ENCODE measurements at regions not wholly inside any gene's neighbourhood (a gene's known extent, or its start where the extent isn't known, plus 50 kb on each side); places are given as distances from the start of the nearest gene placed in this dataset.

DNA sequence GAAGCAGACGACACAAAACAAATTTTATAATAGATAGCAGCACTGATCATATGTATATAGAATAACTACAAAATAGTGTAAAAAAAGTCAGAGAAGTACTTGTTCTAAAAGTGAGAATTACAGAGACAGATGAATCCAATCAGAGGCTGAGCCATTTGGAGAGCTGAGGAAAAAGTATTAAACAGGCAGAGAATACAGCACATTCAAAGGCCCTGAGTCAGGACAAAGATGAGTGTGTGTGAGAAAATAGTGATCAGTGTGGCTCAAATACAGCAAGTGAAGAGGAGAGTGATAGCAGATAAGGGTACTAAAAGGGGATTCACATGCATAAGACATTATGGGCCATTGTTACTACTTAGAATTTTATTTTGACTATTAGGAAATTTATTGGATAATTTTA lies 430.6 kb upstream of the BRINP3 start:
- H3K4me2 ChIP-seq (ENCODE audit: insufficient read depth, insufficient read length, low read length): no peak overlapping the region
- no peak overlapping the region for H3K9ac ChIP-seq (ENCODE audit: extremely low read depth, insufficient read length, low read length)
- no peak overlapping the region for H2BK15ac ChIP-seq (ENCODE audit: low read depth, low read length)
- H2AK5ac ChIP-seq (ENCODE audit: insufficient read length, low read length): no peak overlapping the region
- H3K4me1 ChIP-seq (ENCODE audit: insufficient read depth, low read length): no peaks in the 10 kb centered on the region
- H3K18ac ChIP-seq (ENCODE audit: insufficient read length, low read depth, low read length): no peak overlapping the region
- H3K27me3 ChIP-seq (ENCODE audit: insufficient read depth, low read length): no peaks in the 10 kb centered on the region
- no peak overlapping the region for H2BK20ac ChIP-seq (ENCODE audit: low read depth, low read length, poor library complexity, severe bottlenecking)
- H3K79me2 ChIP-seq (ENCODE audit: insufficient read depth, low read length): no peaks in the 10 kb centered on the region
- H3K9me3 ChIP-seq (ENCODE audit: control insufficient read depth, low read depth, low read length): no peaks in the 10 kb centered on the region
- H2AFZ ChIP-seq (ENCODE audit: low read length): no peak overlapping the region
- WGBS (ENCODE audit: extremely low coverage, insufficient read length, low lambda C conversion rate): no CpG with 5 or more reads among the region's 1 CpG
- TF ChIP-seq, protein P1, sequence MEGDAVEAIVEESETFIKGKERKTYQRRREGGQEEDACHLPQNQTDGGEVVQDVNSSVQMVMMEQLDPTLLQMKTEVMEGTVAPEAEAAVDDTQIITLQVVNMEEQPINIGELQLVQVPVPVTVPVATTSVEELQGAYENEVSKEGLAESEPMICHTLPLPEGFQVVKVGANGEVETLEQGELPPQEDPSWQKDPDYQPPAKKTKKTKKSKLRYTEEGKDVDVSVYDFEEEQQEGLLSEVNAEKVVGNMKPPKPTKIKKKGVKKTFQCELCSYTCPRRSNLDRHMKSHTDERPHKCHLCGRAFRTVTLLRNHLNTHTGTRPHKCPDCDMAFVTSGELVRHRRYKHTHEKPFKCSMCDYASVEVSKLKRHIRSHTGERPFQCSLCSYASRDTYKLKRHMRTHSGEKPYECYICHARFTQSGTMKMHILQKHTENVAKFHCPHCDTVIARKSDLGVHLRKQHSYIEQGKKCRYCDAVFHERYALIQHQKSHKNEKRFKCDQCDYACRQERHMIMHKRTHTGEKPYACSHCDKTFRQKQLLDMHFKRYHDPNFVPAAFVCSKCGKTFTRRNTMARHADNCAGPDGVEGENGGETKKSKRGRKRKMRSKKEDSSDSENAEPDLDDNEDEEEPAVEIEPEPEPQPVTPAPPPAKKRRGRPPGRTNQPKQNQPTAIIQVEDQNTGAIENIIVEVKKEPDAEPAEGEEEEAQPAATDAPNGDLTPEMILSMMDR (conservative IDR thresholded peaks at IDR 0.05): no peak
- no peaks in the 10 kb centered on the region for H3K79me1 ChIP-seq (ENCODE audit: insufficient read depth, low read depth, low read length, poor library complexity, severe bottlenecking)
- no peaks in the 10 kb centered on the region for H3K23me2 ChIP-seq (ENCODE audit: insufficient read length, low read depth, low read length, poor library complexity, severe bottlenecking)
- peaks cover 0 to 3% of the 10 kb centered on the region in 2 experiments; a peak in 1 of 4 replicates for H3K4me1 Mint-ChIP-seq
- H3K36me3 Mint-ChIP-seq (ENCODE audit: insufficient read depth in 1 of 3, low read depth in 3 of 3): no peaks in the 10 kb centered on the region; a peak in 1 of 7 replicates
- no peak overlapping the region for H4K5ac ChIP-seq (ENCODE audit: insufficient read length, low read depth, low read length)
- H2BK12ac ChIP-seq (ENCODE audit: insufficient read length, low read depth, low read length): no peak overlapping the region
- H3K27ac ChIP-seq (ENCODE audit: insufficient read length, low read depth, low read length): no peak overlapping the region
- H3K4me3 Mint-ChIP-seq: no peak overlapping the region
- H3T11ph ChIP-seq (ENCODE audit: low read length): no peak overlapping the region
- H4K8ac ChIP-seq (replicated peaks; ENCODE audit: insufficient read length, low read depth, low read length): no peak overlapping the region
- H4K20me1 ChIP-seq (ENCODE audit: control insufficient read depth, insufficient read depth, insufficient read length): no peaks in the 10 kb centered on the region
- no peak overlapping the region for H3K4ac ChIP-seq (ENCODE audit: low read depth, low read length)
- no peak for DNase-seq
- no peak overlapping the region for H3K23ac ChIP-seq (ENCODE audit: insufficient read length, low read depth, low read length)
- H3K27ac Mint-ChIP-seq: no peak overlapping the region
- no peak overlapping the region for H3K56ac ChIP-seq (ENCODE audit: insufficient read length, low read depth, low read length)
- no peak overlapping the region for H3K14ac ChIP-seq (ENCODE audit: insufficient read depth, low read length)
- peaks cover 3 to 6% of the 10 kb centered on the region in 2 experiments; a peak in 2 of 5 replicates for H3K9me3 Mint-ChIP-seq
- no peak overlapping the region for H4K91ac ChIP-seq (ENCODE audit: insufficient read length, low read depth, low read length)
- H2BK120ac ChIP-seq (ENCODE audit: low read depth, low read length, poor library complexity, severe bottlenecking): no peak overlapping the region
- H2BK5ac ChIP-seq (ENCODE audit: insufficient read length, low read length): no peak overlapping the region
- H3K27me3 Mint-ChIP-seq (ENCODE audit: low read depth): no peaks in the 10 kb centered on the region
